GM18505 (cell line): ENCODE measurements at regions not wholly inside any gene's neighbourhood (a gene's known extent, or its start where the extent isn't known, plus 50 kb on each side); places are given as distances from the start of the nearest gene placed in this dataset.

Experiments
- ATAC-seq: cut with Tn5 transposase; IDR thresholded peaks from one replicate; pipeline ENCODE4 v1.9.1; 2021; ENCODE audit not compliant: unreplicated experiment
- POLR2A ChIP-seq: IDR thresholded peaks from 4 replicates; pipeline ENCODE4 v1.6.1; 2011; ENCODE audit warnings: borderline replicate concordance; ENCODE audit not compliant: insufficient read depth, insufficient read length; ENCODE audit errors: extremely low read depth

DNA sequence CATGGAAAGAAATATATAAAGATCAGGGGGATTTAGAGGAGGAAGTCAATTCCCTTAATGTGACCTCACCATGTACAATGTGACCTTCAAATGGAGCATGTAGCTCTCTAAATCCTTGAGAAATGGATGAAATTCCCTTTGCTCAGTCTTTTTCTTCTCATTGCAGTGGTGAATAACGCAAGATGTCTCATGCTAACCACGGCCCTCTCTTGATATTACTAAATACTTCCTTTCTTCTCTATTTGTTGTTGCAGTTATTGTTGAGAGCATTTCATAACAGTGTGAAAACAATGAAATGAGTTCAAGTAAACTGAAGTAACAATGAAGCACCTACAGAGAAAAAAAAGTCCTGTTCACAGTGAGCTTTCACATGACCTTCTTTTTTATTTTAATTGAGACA is 55.6 kb downstream of the ZNF281 start:
- no peak for ATAC-seq
- TF ChIP-seq POLR2A, result no peak

DNA sequence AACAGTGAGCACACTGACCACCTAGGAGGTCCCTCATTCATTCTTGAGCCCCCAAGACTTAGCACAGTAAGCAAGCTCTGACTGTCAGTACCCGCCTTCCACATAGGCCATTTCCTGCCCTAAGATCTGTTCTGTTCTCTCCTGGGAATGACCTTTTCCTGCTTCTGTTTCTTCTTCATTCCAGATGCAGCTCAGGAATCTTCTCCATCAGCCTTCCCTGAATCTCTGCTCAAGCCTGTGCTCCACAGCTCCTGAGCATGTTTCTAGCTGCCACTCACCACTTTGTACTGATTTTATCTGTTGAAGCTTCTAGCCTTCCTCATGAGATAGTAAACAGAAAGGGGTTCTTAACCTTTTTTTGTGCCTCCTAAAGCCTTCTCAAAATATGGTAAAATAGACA is 56.6 kb downstream of the ZNF281 start:
- no peak for TF ChIP-seq POLR2A
- no peak for ATAC-seq

DNA sequence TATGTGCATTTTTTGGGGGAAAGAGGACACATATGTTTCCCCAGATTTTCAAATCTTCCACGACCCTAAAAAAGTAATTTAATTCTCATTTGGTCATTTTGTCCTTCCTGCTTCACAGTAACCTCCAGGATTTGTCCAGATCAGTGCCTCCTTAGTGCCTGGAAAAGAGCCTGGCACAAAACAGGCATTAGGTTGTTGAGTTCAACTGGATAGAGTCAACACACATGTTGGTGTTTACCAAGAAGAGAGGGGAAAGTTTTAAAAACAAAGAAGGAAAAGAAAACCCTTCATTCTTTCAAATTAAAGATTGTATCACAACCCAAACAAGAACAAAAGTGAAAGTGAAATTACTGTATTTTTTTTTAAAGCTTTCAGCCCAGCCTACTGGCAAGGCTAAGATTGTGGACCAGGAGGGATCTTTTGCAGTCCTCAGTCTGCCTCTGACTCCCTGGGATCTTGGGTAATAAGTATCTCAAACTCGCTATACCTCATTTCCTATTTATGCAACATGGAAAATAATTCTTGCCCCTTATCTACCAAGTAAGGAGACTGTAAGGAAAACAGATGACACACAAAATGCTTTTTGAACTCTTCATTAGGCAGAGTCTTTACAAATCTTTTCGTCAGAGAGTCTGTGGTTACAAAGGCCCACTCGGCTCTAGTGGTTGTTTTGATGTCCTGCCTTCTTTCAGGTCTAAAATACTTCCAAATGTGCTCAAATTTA is 57.8 kb downstream of the ZNF281 start:
- ATAC-seq, result peak; percentile 62
- TF ChIP-seq POLR2A, result no peak

DNA sequence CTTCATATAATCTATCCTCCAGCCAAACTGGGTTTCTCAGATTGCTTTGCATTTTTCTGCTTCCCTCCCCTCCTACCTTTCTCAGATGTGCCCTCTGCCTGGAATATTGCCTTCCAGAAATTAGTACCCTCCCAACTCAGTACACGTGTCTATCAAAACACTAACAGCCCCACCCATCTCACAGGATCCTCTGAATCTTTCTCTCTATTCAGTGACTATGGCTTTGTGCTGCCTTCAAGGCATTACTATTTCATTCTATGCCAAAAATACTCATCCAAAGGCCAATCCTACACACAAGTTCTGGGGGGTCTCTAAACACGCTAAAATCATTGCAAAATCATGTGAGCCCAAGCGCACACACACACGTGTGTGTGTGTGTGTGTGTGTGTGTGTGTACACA is 58.4 kb downstream of the ZNF281 start:
- TF ChIP-seq POLR2A, result no peak
- ATAC-seq, result no peak

DNA sequence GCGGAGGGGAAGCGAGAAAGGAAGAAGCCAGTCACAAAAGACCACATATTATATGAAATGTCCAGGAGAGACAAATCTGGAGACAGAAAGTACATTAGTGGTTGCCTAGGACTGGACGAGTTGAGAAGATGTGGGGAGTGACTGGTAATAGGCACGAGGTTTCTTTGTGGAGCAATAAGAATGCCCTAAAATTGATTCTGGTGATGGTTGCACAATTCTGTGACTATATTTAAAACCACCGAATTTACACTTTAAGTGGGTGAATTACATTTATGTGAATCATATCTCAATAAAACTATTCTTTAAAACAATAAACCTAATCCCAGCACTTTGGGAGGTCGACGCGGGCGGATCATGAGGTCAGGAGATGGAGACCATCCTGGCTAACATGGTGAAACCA is 63.1 kb downstream of the ZNF281 start:
- TF ChIP-seq POLR2A, result no peak
- ATAC-seq, result no peak

DNA sequence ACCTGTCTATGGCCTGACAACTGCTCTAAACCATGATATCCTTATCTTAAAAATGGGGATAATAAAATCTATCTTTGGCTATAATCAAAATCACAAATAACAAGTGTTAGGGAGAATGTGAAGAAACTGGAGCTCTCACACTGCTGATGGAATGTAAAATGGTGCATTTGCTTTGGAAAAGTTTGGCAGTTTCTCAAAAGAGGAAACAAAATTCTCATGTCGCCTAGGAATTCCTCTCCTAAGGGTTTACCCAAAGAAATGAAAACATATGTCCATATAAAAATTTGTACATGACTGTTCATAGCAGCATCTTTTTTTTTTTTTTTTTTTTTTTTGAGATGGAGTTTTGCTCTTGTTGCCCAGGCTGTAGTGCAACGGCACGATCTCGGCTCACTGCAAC is 64.3 kb downstream of the ZNF281 start:
- no peak for ATAC-seq
- TF ChIP-seq POLR2A, result no peak

DNA sequence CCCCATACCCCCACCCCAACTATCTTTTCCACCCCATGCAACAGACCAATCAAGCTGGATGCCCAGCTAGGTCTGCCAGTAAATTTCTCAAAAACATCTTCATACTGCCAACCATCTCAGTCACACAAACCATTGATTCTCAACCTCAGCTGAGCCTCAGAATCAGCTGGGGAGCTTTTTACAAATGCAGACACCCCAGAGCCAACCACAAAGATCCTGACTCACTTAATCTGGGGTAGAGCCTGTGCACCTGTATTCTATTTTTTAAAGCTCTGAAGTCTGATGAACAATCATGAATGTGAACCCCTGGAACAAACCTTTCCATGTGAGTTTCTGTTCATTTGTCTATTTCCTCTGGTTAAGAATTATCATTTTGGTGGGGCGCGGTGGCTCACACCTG is 66.0 kb downstream of the ZNF281 start:
- no peak for ATAC-seq
- no peak for TF ChIP-seq POLR2A

GRCh38 chr1:200342511-200343311 is 67.1 kb downstream of the ZNF281 start:
- ATAC-seq, result no peak
- TF ChIP-seq POLR2A, result no peak

- TF ChIP-seq POLR2A, result no peak
- no peak for ATAC-seq
These were observed 71.4 kb downstream of the ZNF281 start for GRCh38 chr1:200338451-200338850.

DNA sequence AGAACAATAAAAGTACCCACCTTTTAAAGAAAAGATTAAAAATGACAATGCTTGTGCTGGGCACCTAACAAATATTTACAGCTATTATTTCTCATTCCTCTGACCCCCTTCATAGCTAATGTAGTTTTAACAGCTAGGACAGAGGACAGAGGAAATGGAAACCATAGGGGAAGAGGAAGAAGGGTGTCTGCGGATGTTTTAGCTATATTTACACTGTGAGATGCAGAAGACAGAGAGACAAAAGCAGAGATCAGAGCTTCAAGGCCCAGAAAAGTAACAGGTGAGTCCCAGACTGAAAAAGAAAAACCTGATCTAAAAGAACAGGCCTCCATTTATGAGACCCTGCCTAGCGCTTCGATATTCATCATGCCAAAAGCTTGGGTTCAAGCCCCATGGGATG is 72.0 kb downstream of the ZNF281 start:
- ATAC-seq, result no peak
- TF ChIP-seq POLR2A, result no peak

GRCh38 chr1:200337410-200337809 is 72.4 kb downstream of the ZNF281 start:
- ATAC-seq, result no peak
- no peak for TF ChIP-seq POLR2A

- TF ChIP-seq POLR2A, result no peak
- no peak for ATAC-seq
These were observed 72.9 kb downstream of the ZNF281 start for GRCh38 chr1:200336901-200337391.

GRCh38 chr1:200336101-200336845 is 73.6 kb downstream of the ZNF281 start:
- no peak for TF ChIP-seq POLR2A
- no peak for ATAC-seq

GRCh38 chr1:200334661-200335256 is 75.1 kb downstream of the ZNF281 start:
- ATAC-seq, result no peak
- no peak for TF ChIP-seq POLR2A

DNA sequence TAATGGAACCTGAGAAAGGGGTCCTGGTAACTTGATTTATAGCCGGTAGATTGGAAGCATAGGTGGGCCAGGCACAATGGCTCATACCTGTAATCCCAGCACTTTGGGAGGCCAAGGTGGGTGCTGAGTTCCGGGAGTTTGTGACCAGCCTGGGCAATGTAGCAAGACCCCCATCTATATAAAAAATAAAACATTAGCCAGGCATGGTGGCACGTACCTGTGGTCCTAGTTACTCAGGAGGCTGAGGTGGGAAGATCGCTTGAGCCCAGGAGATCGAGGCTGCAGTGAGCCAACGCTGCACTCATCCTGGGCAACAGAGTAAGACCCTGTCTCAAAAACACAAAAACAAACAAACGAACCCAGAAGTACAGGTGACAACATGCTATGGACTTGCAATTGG is 76.5 kb downstream of the ZNF281 start:
- no peak for TF ChIP-seq POLR2A
- ATAC-seq, result no peak
